SU-DHL-6 (cell line): ENCODE measurements at regions not wholly inside any gene's neighbourhood (a gene's known extent, or its start where the extent isn't known, plus 50 kb on each side); places are given as distances from the start of the nearest gene placed in this dataset.

ENCODE experiments used
- EZH2phosphoT487 ChIP-seq: fragments of 200-600 bp; sonication (generic), shearing (Covaris generic); conservative IDR thresholded peaks from 2 replicates; pipeline ENCODE4 v1.6.1; 2018; ENCODE audit warnings: mild to moderate bottlenecking, antibody characterized with exemption, low read length, moderate library complexity, mixed read lengths
- TF ChIP-seq, protein P1 (sequence below): fragments of 200-600 bp; sonication (generic); IDR thresholded peaks from one replicate; pipeline ENCODE4 v1.5.1; 2017; ENCODE audit warnings: antibody characterized with exemption, mild to moderate bottlenecking, low read length, moderate library complexity; ENCODE audit not compliant: insufficient read depth, poor library complexity, severe bottlenecking

DNA sequence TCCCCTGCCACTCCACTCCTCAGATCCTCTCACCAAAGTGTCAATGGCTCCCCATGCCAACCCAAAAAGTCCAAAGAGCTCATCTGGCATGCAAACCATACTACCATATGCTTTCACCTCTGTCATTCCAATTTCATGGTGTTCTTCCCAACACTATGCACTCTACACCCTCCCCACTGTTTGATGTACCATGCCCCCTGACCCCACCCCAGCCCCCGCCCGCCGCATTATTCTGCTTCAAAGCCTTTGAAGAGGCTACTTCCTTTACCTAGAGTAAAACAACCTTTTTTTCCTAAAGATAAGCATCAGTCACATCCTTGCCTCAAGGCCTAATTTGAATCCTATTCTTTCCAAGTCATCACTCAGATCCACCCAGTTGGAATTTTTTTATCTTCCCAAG lies 226.3 kb downstream of the DEPDC1B start:
- TF ChIP-seq, protein P1, sequence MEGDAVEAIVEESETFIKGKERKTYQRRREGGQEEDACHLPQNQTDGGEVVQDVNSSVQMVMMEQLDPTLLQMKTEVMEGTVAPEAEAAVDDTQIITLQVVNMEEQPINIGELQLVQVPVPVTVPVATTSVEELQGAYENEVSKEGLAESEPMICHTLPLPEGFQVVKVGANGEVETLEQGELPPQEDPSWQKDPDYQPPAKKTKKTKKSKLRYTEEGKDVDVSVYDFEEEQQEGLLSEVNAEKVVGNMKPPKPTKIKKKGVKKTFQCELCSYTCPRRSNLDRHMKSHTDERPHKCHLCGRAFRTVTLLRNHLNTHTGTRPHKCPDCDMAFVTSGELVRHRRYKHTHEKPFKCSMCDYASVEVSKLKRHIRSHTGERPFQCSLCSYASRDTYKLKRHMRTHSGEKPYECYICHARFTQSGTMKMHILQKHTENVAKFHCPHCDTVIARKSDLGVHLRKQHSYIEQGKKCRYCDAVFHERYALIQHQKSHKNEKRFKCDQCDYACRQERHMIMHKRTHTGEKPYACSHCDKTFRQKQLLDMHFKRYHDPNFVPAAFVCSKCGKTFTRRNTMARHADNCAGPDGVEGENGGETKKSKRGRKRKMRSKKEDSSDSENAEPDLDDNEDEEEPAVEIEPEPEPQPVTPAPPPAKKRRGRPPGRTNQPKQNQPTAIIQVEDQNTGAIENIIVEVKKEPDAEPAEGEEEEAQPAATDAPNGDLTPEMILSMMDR, result no peak
- no peak for TF ChIP-seq EZH2phosphoT487
